HG03571 (cell line): ENCODE measurements at regions not wholly inside any gene's neighbourhood (a gene's known extent, or its start where the extent isn't known, plus 50 kb on each side); places are given as distances from the start of the nearest gene placed in this dataset.
"Not testable (repeated sequence)": the region's sequence is repeated elsewhere in the genome, so short reads cannot be mapped to it uniquely, and the experiment has no call there.

ENCODE experiments used
- ATAC-seq: cut with Tn5 transposase; IDR thresholded peaks from one replicate; pipeline ENCODE4 v1.9.1; 2021; ENCODE audit not compliant: unreplicated experiment

DNA sequence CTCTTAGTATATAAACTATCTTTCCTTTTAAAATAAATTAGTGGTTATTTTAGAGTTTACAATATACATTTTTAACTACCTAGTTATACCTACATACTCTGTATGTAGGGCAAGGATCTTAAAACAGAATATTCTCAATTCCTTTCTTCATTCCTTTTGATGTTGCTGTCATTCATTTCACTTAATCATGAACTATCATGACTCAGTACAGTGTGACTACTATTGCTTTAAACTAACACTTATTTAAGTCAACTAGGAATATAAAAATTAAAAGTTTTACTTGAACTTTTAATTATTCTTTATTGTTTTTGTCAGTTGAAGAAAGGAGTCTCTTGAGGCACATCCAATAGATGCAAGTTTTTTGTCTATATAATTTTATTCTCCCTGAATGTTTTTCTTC is 726.4 kb downstream of the BRINP3 start:
- no peak for ATAC-seq

DNA sequence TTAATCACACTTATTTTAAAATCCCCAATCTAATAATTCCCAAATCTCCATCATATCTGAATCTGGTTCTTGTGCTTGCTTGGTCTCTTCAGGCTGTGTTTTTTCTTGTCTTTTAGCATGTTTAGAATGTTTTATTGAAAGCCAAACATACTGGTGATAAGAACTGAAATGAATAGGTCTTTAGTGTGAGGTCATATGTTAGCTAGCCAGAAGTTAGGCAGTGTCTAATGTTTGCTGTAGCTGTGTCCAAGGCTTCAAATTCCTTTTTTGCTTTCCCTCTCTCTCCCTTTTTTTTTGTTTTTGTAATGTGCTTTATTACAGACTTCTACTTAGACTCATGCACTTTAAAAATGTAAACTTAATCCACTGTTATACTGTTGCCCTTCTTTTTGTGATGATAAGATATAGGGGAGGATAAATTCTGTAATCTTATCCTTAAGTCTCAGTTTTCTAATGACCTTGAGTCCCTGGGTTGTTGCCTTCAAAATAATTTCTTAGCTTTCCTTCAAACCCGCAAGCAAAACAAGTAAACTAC is 725.1 kb downstream of the BRINP3 start:
- ATAC-seq: no peak

DNA sequence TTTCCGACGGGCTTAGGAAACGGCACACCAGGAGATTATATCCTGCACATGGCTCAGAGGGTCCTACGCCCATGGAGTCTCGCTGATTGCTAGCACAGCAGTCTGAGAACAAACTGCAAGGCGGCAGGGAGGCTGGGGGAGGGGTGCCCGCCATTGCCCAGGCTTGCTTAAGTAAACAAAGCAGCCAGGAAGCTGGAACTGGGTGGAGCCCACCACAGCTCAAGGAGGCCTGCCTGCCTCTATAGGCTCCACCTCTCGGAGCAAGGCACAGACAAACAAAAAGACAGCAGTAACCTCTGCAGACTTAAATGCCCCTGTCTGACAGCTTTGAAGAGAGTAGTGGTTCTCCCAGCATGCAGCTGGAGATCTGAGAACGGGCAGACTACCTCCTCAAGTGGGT is 722.6 kb downstream of the BRINP3 start:
- ATAC-seq: not testable (repeated sequence)

DNA sequence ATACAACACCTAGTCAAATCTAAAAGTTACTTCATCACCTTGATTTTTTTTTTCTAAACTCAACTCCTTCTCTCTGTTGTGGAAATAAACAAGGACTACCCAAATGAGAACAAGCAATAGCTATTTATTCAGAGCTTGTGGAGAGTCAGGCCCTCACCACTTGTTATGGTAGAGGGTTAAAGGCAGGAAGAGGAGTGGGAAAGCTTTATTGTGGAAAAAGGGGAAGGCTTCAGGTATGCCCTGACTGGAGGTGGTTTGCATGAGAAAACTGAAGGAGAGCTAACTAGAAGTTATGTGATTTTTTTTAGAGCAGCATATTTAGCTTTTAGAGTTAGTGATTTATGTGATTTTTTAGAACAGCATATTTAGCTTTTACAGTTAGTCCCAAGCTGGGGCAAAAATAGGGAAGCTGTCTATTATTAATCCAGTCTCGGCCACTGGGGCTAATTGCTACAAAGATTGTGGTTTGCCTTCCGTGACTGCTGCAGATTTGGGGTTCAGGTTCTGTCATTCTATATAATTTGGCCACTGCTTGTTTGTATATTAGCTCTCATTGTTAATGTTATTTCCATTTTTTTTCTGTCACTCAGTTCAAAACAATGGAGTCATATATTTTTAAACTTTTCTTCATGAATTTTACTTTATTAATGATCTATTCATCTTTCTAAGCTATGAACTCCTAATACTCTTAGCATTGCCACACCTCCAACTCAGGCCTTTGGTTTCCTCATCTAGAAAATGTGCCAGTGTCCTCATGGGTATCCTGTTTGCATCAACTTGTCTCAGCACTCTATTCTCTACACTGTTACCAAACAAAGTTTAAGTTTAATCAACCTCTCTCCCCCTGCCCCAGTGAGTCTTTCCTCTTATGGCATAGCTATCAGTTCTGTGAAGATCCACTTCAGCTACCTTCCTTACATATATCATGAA is 713.0 kb downstream of the BRINP3 start:
- ATAC-seq: no peak

DNA sequence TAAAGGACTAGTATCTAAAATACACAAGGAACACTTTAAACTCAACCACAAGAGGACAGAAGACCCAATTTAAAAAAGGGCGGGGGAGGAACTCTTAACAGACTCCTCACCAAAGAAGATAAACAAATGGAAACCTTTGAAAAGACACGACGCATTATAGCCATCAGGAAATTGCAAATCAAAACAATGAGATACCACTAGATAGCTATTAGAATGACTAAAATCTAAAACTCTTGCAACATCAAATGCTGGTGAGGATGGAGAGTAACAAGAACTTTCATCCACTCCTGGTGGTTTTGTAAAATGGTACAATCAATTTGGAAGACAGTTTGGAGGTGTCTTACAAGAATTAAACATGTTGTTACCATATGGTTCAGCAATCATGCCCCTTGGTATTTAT is 708.2 kb downstream of the BRINP3 start:
- ATAC-seq: no peak

DNA sequence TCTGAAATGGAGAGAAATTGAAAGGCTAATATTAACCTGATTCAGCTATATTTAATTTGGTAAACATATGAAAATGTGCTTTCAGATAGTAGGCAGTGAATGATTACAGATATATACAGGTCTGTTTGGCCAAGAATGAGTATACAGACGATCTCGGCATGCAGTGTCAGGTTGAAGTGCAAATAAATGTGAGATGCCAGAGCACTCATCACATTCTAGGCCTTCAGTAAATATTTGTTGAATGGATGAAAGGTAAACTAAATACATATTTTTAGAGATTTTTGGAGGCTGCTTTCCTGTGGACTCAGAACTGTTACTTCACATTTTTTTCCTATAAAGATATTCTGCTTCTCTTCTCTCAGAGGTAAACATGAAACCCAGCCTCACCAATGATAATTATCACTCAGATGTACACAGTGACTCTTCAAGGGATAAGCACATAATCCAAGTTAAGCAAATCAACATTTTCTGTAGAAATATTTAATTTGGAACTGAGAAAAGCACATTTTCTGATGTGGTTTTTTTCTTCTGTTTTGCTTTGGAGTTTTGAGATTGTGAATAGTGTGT is 702.9 kb downstream of the BRINP3 start:
- no peak for ATAC-seq

DNA sequence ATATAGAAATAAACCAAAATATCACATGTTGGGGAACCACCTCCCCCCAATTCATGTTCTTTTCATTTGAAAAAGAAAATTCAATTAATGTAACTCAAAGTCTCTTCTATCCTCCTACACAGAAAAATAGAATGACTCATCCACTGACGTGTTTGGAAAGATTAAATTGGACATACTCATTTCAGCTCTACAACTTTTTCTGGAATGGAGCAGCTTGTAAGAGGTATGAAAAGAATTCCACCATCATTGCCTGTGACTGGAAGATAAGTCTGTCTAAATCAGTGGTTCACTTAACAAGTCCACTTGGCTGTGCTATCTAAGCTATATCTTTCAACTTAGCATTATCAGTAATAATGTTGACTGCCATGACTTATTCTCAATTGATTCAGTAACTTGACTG is 702.3 kb downstream of the BRINP3 start:
- no peak for ATAC-seq

DNA sequence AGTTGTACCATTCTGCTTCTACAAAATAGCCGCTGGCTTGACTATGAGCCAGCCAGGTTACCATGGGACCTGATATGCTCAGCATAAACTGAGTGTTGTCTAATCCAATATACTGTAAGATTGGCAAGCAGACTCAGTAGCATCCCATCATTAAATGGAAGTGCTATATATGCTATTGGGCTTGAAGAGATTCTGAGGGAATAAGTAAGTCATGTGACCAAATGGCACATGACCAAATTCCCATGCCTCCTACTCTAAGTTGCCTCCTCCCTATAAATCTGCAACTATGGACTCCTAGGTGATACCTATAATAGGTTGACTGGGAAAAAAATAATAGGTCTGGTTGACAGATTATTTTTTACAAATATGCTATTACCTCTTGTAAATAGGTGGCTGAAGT is 698.6 kb downstream of the BRINP3 start:
- ATAC-seq: no peak

DNA sequence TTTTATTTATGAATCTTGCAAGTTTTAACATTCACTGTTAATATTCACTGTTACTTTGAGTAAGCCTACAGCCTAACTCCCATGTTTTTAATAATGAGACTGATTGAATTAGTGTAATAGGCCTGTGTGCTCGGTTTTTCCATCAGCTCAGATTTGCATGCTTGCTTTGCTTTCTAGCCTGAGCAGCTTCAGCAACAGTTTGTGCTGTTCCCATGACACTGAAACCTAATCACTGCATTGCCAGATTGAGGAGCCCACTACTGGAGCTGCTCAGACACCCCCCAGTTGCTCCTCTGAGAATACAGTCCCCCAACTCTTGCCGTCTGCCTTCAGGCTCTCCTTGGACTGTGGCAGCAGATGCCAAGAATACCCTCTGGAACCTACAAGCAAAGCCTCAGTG is 695.4 kb downstream of the BRINP3 start:
- ATAC-seq: no peak

DNA sequence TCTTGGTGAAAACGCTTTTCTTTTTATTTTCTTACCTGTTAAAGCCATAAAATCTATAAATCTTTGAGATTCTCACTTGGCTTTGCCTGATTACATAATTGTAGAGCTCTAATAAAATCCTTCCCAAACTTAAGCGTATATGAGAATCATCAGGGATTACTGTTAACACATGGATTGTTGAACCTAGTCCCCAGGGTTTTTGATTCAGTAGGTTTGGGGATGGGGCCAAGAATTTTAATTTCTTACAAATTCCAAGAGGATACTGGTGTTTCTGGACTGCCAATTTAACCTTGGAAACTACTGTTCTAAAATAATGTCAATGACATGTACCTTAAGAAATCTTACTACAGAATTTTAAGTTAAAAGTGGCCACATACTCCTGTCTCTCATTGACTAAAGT is 694.2 kb downstream of the BRINP3 start:
- ATAC-seq: no peak

DNA sequence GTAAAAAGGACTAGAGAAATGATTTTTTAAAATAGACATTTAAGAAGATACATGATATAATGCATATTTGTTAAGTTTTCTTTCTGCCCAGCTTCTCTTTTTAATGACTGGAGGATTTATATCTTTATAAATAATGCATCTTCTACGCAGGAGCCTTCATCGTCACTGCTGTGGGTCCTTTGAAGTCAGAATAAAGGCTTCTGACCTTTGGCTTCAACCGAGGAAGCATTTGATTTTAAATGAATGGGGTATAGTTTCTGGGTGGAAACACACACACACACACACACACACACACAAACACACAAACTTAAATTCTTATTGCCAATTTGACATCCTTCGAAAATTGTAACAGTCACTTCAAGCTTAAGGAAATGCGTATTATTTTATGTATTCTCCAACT is 690.9 kb downstream of the BRINP3 start:
- ATAC-seq: no peak

DNA sequence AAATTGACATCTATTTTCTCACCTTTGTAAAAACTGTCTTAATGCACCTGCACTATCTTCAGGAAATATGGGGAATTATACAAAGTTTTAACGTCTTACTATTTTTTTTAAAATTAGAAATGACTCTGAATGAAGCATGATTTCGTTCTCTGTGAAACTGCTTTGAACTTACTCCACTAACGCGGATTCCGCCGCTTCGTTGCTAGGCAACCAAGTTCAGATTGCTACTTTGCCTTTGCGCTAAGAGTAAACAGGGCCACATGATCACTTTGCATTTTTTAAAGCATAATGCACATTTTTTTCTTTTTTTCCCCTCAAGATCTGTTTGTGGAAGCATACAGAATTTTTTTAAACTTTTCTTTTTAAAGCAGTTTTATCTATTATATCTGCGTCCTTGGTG is 690.5 kb downstream of the BRINP3 start:
- ATAC-seq: no peak

DNA sequence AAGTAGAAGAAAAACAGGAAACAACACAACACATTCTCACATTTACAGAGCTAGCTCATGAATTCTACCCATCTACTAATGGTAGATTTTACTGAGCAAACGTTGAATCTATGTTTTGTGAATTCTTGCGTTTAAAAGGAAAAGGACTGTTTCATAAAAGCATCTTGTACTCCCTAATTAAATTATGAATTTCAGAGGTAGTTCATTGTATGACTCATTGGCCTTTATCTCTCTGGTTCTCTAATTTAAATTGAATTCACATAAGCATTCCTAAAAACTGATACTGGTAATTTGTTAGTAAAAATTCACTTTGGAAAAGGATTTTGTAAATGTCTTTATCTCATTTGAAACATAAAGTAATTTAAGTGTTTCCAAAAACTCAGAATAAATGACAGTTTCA is 687.3 kb downstream of the BRINP3 start:
- ATAC-seq: no peak

DNA sequence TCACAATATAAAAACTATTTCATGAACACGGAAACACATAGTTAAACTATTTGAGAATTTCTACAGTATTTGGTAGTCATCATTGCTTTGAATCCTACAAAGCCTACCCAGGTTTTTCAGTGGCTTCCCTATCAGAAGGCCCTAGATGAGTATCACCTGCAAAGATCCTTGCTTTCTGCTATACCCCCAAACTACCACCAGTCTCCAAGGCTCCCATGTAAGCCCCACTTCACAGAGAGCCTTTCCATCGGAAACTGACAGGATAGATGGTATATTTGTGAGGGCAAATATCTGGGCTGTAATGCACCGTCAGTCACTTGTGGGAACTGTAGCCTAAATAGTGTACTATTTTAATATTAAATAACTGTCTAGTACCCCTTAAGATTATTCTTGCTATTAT is 674.3 kb downstream of the BRINP3 start:
- ATAC-seq: no peak

DNA sequence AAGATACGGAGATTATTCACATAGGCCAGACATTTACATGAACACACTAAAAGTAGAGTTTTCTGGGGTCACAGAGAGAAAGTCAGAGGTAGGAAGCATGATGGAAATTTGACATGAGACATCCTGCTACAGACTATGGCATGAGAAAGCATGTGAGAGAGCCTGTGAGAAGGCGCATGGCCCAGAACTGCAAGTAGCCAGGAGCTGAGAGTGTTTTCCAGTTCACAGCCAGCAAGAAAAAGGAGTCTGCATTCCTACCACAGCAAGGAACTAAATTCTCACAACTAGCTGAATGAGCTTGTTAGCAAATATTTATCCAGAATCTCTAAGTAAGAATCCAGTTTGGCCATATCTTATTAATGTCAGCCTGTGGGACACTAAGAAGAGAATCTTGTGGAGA is 673.3 kb downstream of the BRINP3 start:
- no peak for ATAC-seq

DNA sequence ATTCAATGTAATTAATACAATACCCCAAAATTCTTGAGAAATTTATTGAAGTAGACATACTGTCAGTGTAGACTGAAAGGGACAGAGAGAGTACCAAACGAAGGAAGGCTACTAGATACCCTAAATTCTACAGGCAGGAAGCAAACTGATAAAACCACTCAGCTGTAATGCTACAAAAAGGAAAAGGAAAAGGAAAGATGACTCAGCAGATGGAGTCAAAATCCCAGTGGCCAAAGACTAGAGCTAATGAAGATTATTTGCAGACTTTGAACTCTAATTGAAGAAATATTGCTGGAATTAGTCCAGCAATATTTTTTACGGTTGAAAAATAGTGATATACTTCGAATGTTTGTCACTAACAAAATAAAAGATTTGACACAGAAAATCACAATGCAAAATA is 671.9 kb downstream of the BRINP3 start:
- no peak for ATAC-seq

DNA sequence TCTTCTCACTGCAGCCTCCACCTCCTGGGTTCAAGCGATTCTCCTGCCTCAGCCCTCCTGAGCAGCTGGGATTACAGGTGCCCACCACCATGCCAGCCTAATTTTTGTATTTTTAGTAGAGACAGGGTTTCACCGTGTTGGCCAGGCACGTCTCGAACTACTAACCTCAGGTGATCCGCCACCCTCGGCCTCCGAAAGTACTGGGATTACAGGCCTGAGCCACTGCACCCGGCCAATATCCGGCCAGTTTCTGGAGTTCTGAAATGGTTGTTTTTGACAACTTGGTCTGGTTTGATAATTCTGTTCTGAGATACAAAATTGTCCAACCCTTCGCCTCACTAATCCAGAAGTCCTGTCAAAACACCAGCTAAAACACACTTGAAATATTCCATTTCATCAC is 667.0 kb downstream of the BRINP3 start:
- ATAC-seq: not testable (repeated sequence)

DNA sequence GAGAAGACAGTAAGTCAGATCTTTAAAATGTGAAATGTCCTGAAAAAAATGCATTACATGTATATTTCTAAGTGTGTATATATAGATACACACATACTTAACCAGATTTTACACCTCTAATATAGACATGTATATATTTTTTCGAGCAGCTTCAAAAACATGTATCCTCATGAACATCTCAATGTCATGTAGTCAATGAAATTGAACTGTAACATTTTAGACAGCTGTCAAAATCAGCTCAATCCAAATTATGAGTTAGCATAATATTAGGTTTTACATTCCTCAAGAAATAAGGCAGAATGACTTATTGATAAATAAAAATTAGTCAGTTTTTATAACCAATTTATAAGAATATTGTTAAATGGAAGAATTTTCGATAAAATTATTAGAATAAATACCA is 665.7 kb downstream of the BRINP3 start:
- no peak for ATAC-seq

DNA sequence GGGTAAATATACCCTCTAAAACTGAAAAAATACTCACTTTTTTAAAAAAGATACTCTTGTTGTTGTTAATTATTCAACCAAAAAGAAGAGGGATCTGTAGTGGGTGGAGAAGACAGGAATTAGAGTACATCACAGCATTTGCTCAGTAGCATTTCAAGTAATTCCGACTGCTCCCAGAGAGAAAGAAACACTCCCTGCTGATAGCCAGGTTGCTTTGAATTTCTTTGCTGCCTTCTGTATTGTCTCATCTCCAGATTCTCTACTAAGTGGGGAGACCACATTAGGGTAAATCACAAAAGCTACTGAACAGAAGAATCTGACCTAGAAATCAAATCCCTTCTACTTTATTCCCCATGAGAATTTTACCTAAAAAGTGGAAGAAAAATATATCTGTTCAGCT is 661.1 kb downstream of the BRINP3 start:
- ATAC-seq: no peak

DNA sequence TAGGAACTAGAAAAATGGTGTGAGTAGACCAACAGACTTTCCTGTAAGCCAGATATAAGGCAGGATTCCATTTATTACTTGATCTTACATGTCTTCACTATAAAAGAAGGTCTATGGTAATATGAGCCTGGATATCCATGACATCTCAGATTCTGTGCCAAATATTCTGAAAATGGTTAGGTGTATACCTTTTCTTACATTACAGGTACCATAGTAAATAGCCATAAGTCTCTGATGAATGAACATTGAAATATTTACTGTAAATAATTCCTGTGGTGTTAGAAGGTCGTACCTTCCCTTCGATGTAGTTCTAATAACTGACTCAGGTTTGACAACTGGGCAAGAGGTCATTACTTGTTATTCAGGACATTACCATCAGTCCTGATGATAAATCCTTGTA is 657.9 kb downstream of the BRINP3 start:
- ATAC-seq: no peak

DNA sequence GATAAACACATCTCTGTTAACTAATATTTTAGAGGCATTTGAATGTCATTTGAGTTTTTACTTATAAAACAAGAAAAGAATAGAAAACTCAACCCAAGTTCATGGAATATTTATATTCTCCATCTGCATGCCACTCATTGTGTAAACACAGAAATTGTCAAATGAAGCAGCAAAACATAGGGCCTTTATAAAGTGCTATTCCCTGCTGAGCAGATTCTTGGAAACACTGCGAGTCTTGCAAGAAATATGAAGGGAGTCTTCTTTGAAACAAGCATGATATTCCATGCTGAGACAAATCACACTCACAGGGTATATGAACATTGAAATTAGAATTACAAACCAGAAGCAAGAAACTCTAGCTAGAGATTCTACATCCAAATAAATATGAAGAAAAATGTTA is 655.8 kb downstream of the BRINP3 start:
- no peak for ATAC-seq

DNA sequence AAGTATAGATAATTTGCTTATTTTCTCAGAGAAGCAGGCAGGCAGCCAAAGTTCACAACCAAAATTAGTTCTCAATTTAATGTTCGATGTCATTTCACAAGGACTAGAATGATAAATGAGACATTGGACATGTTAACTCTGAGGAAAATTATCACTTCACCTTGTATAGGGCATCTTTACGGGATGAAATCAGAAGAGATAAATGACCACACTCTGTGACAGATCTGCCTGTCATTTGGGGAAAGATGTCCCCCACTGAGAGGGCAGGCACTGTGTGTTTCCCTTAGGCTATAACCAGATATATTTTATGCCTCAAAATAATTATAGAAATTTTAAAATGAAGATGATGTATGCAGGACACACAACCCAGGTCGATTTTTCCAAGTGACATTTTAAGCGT is 642.9 kb downstream of the BRINP3 start:
- no peak for ATAC-seq
